ENCODE measurements at regions not wholly inside any gene's neighbourhood (a gene's known extent, or its start where the extent isn't known, plus 50 kb on each side); places are given as distances from the start of the nearest gene placed in this dataset.

DNA sequence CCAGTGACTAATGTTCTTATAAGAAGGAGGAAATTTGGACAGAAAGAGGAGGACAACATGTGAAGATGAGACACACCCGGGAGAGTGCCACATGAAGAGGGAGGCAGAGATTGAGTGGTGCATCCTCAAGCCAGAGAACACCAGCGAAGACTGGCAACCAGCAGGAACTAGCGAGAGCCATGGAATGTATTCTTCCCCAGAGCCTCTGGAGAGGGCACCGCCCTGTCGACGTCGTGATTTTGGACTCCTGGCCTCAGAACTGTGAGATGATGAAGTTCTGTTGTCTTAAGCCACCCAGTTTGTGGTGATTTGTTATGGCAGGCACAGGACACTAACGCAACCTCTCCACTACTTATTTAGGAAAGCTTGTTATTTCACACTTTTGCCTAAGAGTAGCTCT lies 196.0 kb upstream of the TLL1 start:
- intact Hi-C loops (cut with DNase I) = no loop called here
- FAIRE-seq = no peak

DNA sequence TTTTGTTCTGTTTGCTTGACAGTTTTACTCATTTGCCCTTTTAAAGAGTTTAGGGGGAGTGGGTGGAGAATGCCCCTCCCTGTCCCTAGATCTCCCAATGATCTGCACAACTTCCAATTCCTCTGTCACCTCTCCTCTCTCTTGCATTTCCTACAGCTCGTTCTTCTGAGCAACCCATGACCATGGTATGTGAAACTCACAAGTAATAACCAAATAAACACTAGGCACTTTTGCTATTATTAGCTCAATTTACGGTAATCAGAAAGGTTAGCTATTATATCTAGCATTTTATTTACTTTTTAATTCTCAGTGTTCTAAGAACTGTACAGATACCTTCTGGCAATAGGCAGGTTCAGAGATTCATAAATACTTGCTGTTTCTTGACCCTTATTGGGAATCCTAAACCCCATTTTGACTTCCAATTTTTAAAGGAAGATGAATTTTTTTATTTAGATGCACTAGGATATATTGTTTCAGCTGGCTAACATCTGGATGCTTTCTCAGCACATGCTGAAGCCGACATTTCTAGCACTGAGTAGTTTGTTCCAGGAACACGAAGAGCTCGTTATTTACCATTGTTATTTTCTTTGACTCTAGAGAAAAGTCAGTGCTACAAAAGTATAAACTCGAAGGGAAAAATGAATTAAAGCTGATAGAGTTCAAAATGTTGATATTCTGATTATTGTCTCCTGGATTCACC lies 194.7 kb upstream of the TLL1 start:
- H3K27ac ChIP-seq (ENCODE audit: low read depth in 2 of 2, low read length in 2 of 2) = no peak overlapping the region
- no peaks in the 10 kb centered on the region for H3K36me3 ChIP-seq (ENCODE audit: control insufficient read depth in 2 of 3, insufficient read depth in 3 of 3, low read length in 3 of 3)
- no peak for FAIRE-seq
- no peaks in the 10 kb centered on the region for H3K9me3 ChIP-seq (ENCODE audit: control insufficient read depth in 2 of 3, insufficient read depth in 1 of 3, low read length in 3 of 3)
- H3K4me3 ChIP-seq (ENCODE audit: low read length in 3 of 3) = no peak overlapping the region
- TF ChIP-seq, protein P1, sequence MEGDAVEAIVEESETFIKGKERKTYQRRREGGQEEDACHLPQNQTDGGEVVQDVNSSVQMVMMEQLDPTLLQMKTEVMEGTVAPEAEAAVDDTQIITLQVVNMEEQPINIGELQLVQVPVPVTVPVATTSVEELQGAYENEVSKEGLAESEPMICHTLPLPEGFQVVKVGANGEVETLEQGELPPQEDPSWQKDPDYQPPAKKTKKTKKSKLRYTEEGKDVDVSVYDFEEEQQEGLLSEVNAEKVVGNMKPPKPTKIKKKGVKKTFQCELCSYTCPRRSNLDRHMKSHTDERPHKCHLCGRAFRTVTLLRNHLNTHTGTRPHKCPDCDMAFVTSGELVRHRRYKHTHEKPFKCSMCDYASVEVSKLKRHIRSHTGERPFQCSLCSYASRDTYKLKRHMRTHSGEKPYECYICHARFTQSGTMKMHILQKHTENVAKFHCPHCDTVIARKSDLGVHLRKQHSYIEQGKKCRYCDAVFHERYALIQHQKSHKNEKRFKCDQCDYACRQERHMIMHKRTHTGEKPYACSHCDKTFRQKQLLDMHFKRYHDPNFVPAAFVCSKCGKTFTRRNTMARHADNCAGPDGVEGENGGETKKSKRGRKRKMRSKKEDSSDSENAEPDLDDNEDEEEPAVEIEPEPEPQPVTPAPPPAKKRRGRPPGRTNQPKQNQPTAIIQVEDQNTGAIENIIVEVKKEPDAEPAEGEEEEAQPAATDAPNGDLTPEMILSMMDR (IDR thresholded peaks at IDR 0.05; ENCODE audit: borderline replicate concordance, extremely low read depth, insufficient read depth) = no peak
- no peak overlapping the region for H3K9ac ChIP-seq (ENCODE audit: low read length in 3 of 3)
- H3K4me1 ChIP-seq (ENCODE audit: control insufficient read depth in 2 of 3, insufficient read depth in 2 of 3, low read depth in 1 of 3, low read length in 3 of 3) = no peaks in the 10 kb centered on the region
- DNase-seq = peak in 2 of 5 donors; percentile 25 to 58
- H3K27me3 ChIP-seq (ENCODE audit: control insufficient read depth, insufficient read depth, low read length) = no peaks in the 10 kb centered on the region
- intact Hi-C loops (cut with DNase I) = no loop called here

More for the DNA sequence above, 196.0 kb upstream of the TLL1 start:
- DNase-seq = no peak
- Histone ChIP-seq H3K36me3 (ENCODE audit: control insufficient read depth in 2 of 3, insufficient read depth in 3 of 3, low read length in 3 of 3) (no peaks in the 10 kb centered on the region), H3K27ac (ENCODE audit: low read depth in 2 of 2, low read length in 2 of 2) (no peak overlapping the region), H3K4me3 (ENCODE audit: low read length in 3 of 3) (no peak overlapping the region), H3K27me3 (ENCODE audit: control insufficient read depth, insufficient read depth, low read length) (no peaks in the 10 kb centered on the region), H3K9ac (ENCODE audit: low read length in 3 of 3) (no peak overlapping the region), H3K4me1 (ENCODE audit: control insufficient read depth in 2 of 3, insufficient read depth in 2 of 3, low read depth in 1 of 3, low read length in 3 of 3) (no peaks in the 10 kb centered on the region), H3K9me3 (ENCODE audit: control insufficient read depth in 2 of 3, insufficient read depth in 1 of 3, low read length in 3 of 3) (no peaks in the 10 kb centered on the region)
- TF ChIP-seq, protein P1 (IDR thresholded peaks at IDR 0.05; ENCODE audit: borderline replicate concordance, extremely low read depth, insufficient read depth) = no peak

DNA sequence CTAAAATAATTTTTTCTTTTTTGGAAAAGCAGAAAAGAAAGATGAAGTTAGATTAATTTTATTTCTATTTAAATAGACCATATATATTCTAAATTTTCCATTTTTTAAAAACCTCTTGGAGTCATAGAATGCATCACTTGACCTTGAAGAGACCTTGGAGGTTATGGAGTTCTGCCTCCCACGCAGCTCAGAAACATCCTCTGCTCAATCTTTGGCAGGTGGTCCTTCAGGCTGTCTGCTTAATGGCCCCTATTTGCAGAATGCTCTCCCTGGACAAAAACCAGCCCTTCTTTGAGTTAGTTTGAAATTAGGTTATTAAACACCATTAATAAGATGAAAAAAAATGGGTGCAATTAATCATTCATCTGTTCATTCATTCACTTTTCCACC lies 194.1 kb upstream of the TLL1 start:
- Histone ChIP-seq H3K27ac (ENCODE audit: low read depth in 2 of 2, low read length in 2 of 2) (no peak overlapping the region), H3K4me3 (ENCODE audit: low read length in 3 of 3) (no peak overlapping the region), H3K9me3 (ENCODE audit: control insufficient read depth in 2 of 3, insufficient read depth in 1 of 3, low read length in 3 of 3) (no peaks in the 10 kb centered on the region), H3K4me1 (ENCODE audit: control insufficient read depth in 2 of 3, insufficient read depth in 2 of 3, low read depth in 1 of 3, low read length in 3 of 3) (no peaks in the 10 kb centered on the region), H3K36me3 (ENCODE audit: control insufficient read depth in 2 of 3, insufficient read depth in 3 of 3, low read length in 3 of 3) (no peaks in the 10 kb centered on the region), H3K27me3 (ENCODE audit: control insufficient read depth, insufficient read depth, low read length) (no peaks in the 10 kb centered on the region), H3K9ac (ENCODE audit: low read length in 3 of 3) (no peak overlapping the region)
- FAIRE-seq (no peak), DNase-seq (no peak)
- TF ChIP-seq, protein P1 (IDR thresholded peaks at IDR 0.05; ENCODE audit: borderline replicate concordance, extremely low read depth, insufficient read depth) = no peak
- intact Hi-C loops (cut with DNase I) = no loop called here

DNA sequence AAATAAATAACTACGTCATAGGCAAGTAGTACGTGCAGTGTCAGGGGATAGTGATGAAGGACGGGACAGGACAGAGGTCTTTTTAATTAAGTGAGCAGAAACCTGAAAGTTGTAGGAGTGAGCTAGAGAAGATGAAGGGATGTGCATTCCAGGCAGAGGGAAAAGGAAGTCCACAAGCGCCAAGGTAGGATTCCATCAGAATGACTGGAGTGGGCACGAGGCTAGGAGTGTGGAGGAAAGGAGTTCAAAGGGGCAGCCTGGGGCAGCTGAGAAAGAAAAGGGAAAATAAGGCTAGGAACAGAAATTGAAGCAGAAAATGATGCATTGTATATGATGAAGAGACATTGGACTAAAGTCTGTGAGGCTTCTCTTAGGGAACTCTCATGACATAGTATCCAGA lies 192.2 kb upstream of the TLL1 start:
- FAIRE-seq (no peak), DNase-seq (no peak)
- TF ChIP-seq, protein P1 (IDR thresholded peaks at IDR 0.05; ENCODE audit: borderline replicate concordance, extremely low read depth, insufficient read depth) = no peak
- intact Hi-C loops (cut with DNase I) = no loop called here
- Histone ChIP-seq H3K4me3 (ENCODE audit: low read length in 3 of 3) (no peak overlapping the region), H3K27me3 (ENCODE audit: control insufficient read depth, insufficient read depth, low read length) (no peaks in the 10 kb centered on the region), H3K9me3 (ENCODE audit: control insufficient read depth in 2 of 3, insufficient read depth in 1 of 3, low read length in 3 of 3) (no peaks in the 10 kb centered on the region), H3K9ac (ENCODE audit: low read length in 3 of 3) (no peak overlapping the region), H3K27ac (ENCODE audit: low read depth in 2 of 2, low read length in 2 of 2) (no peak overlapping the region), H3K4me1 (ENCODE audit: control insufficient read depth in 2 of 3, insufficient read depth in 2 of 3, low read depth in 1 of 3, low read length in 3 of 3) (no peaks in the 10 kb centered on the region), H3K36me3 (ENCODE audit: control insufficient read depth in 2 of 3, insufficient read depth in 3 of 3, low read length in 3 of 3) (no peaks in the 10 kb centered on the region)

Data from kidney (tissue), 13 donors.